NCI-H82 treated with DMSO at 0.1 percent for 48 hours (cell line): ENCODE measurements at regions not wholly inside any gene's neighbourhood (a gene's known extent, or its start where the extent isn't known, plus 50 kb on each side); places are given as distances from the start of the nearest gene placed in this dataset.

Source experiments
- DNase-seq: peaks from one replicate; lab custom pipeline; 2025; ENCODE audit not compliant: unreplicated experiment; lab: John Stamatoyannopoulos, UW

DNA sequence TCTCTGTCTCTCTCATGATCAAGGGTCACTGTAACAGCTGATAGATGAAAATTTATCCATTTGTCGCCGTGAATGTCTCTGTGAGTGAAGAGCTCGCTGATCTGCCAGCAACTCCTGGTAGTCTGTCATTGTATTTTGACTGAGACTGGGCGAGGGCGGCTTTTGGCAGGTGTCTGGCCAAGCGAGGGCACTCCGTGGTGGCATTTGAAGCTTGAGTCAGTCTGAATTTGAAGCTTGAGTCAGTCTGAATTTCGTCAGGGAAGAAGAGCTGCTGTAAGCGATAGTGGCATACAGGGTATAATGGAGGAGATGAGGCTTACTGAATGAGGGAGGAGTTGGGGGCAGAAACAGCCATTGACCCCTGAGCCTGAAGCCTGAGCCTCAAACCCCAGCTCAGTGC, 56.8 kb upstream of the FAM181A start:
- DNase-seq: no peak

DNA sequence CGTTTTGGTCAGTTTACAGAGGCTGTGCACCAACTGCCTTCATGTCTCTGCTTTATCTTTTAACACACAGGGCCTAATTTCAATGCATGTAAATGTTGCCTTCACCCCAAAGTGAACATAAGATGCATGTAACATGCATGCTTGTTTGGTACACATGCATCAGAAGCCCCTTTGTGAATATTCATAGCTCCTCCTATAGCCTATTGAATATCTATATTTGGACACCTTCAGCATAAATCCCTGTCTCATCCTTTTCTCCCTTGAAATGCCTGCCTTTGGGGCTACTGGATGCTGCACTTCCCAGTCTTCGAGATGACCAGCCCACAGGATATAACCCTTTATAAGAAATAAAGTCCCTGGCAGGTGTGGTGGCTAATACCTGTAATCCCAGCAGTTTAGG, 57.7 kb upstream of the FAM181A start:
- no peak for DNase-seq

DNA sequence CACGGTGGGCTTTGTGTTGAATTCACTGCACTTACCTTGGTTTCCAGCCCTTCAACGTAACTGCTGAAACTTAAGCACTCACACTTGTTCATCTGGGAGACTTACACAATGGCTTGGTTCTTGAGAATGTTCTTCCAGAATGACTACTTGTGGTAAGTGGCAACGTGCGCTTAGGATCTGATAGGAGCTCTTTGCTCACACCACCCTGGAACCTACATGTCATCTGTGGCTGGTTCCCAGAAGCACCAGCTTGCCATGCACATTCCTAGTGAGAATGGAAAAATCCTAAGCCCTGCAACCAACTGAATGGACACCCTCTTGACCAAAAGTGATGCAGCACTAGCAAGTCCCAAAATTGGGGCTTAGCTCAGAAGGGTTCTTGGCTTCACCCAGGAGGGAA, 59.0 kb upstream of the FAM181A start:
- no peak for DNase-seq

DNA sequence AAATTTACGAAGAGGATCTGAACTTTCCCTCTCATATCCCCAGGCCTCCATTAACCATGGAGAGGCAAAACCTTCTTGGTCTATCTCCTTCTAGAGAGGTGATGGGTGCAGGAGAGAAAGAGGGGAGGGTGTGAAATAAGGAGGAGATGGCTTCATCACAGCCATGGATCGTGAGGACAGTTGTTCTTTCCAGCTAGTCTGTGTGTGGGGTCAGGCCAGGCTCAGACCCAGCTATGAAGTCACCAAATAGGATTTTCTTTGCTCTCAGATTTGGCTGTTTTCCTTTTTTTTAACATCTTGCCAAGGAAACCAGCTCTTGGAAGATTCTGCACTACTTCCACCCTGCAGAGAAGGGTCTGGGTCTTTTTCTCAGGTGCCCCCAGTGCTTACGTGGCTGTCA, 64.9 kb upstream of the FAM181A start:
- no peak for DNase-seq

DNA sequence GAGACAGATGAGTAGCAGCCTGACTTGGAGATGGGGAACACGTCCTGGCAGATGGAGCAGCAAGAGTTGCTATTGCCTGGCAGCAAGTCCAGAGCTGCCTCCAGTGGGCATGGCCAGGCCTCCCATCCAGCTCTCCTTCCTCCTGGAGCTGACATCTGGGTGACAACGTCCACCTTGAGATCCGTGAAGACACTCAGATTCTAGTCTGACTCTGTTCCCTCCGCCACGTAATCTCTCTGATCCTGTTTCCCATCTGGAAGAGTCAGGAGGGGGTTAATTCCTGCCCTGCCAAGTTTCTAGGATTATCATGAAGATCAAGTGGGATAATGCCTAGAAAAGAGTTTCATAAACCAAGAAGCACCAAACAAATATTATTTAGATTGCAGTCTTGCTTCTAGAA, 65.3 kb upstream of the FAM181A start:
- peak; percentile 62 for DNase-seq

DNA sequence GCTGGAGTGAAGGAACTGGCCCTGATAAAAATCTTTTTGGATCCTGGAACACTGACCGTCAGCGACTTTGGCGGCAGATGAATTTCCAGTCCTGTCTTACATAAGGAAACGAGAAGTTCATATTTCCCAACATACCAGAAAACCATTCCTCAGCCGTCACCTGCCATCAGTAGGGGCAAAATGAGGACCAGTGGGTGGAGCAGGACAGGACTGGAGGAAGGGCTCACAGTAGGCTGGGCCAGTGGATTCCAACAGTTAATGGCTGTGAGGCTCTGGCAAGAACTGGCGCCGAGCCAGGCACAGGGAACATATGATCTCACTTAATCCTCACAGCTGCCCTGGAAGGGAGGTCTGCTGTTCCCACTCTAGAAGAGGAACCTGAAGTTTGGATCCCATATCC, 67.2 kb upstream of the FAM181A start:
- DNase-seq: peak; percentile 36

DNA sequence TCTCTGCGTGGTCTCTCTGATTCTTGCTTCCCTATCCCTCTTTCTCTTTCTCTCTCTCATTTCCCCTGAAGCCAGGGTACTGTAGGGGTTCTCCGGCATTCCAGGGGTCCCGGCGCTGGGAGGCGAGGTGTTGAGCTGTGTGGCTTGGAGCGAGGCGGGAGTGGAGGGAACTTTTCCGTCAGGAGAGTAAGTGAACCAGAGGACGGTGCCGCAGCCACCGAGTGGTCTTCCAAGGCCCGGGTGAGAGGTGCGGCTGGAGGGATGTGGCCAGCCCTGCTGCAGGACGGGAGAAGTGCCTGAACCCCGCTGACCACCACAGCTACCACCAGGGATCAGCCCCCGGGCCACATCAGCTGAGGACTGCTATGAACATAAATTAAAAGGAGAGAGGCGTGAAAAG, 68.2 kb upstream of the FAM181A start:
- no peak for DNase-seq

DNA sequence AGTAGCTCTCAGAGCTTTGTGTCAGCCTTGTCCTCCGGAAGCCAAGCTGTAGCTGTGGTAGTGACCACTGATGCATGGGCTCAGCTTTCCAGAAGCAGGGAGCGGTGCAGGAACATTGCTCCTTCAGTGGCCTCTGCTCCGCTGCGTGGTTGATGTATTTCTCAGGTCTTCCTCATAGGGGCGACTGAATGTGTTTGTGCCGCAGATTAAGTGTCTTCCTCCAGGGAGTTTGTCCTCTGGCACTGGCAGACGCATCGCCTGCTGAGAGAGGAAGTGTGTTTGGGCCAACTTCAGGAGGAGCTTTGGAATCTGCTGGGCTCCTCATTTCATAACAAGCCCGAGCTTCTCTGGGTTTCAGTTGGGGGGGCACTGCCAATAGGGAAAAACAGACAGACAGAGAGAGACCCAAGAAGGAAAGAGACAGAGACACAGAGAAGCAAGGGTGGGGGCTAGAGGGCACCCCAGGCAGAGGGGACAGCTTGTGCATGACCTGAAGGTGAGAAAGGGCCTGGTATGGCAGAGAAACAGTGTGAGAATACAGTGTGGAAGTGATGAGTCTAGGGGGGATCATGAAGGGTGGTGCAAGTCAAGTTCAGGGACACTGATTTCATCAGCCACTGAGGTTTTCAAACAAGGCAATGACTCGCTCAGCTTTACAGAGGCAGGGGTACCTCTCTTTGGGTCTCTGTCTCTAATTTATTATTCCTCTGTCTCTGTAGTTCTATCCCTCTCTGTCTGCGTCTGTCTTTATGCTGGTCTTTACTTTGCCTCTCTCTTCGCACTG, 69.4 kb upstream of the PRIMA1 start:
- DNase-seq: no peak

DNA sequence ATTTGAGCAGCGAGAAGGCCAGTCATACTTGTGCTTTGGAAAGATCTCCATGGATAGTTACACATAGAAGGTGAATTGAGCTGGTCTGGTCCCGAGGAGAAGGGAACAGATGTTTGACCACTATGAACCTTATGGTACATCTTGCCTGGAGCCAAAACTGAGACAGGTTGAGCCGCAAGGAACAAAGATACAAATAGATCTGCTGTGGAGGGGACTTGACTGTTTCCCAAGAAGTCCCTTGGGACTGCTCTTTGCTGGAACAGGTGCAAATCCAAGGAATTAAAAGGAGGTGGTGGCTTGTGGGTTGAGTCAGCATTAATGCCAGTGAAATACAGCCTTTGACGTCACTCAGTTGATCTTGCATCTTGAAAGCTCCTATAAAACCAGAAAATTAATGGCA, 68.8 kb upstream of the PRIMA1 start:
- DNase-seq: peak; percentile 19

DNA sequence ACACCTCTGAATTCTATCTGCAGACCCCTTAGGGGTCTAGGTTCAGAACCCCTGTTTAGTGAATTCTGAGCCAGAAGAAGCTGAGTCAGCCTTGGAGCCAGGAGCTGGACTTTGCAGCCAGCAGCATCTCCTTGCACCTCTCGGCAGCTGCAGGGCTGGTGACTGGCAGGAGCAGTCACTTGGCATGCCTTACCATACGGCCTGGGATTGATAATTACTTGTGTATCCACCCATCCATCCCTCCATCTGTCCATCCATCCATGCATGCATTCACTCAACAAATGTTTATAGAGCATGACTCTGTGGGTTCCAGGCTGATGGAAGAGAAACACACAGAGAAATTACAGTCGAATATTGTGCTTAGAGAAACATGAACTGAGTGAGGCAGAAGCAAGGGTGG, 67.5 kb upstream of the PRIMA1 start:
- no peak for DNase-seq

DNA sequence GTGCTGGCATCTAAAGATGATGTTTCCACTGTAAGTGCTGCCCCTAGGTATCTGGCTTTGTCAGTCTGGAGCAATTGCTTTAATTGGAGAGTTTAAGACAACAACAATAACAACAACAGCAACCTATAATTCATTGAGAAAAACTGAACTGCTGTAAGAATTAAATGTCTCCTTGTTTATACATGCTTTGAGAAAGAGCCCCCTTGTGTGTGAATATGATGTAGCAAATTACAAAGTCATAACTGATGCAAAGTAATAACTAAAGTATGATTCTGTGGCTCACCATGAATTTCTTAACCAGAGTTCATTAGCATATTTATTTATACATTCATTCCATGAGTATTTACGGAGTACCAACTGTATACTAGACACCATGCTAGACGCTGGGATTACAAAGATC, 59.2 kb upstream of the PRIMA1 start:
- DNase-seq: no peak

DNA sequence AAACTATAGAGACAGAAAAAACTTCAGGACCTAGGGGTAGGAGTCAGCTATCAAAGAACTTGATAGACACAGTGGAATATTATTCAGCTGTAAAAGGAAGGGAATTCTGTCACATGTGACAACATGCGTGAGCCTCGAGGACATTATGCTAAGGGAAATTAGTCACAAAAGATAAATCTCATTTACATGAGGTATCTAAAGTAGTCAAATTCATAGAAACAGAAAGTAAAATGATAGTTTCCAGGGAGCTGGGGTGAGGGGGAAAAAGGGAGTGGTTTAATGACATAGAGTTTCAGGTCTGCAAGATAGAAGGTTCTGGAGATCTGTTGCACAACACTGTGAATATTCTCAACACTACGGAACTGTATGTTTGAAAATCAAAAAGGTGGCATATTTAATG, 50.0 kb upstream of the PRIMA1 start:
- no peak for DNase-seq
